NCI-H146 treated with DMSO at 0.1 percent for 48 hours (cell line): ENCODE measurements at regions not wholly inside any gene's neighbourhood (a gene's known extent, or its start where the extent isn't known, plus 50 kb on each side); places are given as distances from the start of the nearest gene placed in this dataset.

Source experiments
- DNase-seq: peaks from one replicate; lab custom pipeline; 2025; ENCODE audit not compliant: unreplicated experiment; lab: John Stamatoyannopoulos, UW

GRCh38 chr5:173689737-173690360 lies 73.4 kb upstream of the BOD1 start:
- no peak for DNase-seq

GRCh38 chr5:173691931-173692330 lies 75.5 kb upstream of the BOD1 start:
- no peak for DNase-seq

- no peak for DNase-seq
Observed at GRCh38 chr5:173693670-173694069, 77.2 kb upstream of the BOD1 start.

GRCh38 chr5:173696216-173696615 lies 79.8 kb upstream of the BOD1 start:
- DNase-seq: no peak

GRCh38 chr5:173697931-173698579 lies 81.6 kb upstream of the BOD1 start:
- DNase-seq: no peak

- no peak for DNase-seq
Observed at GRCh38 chr5:173699966-173700365, 83.5 kb upstream of the BOD1 start.

GRCh38 chr5:173703466-173703865 lies 87.0 kb upstream of the BOD1 start:
- DNase-seq: no peak

- DNase-seq: no peak
Observed at GRCh38 chr5:173704615-173705511, 88.4 kb upstream of the BOD1 start.

GRCh38 chr5:173705512-173706044 lies 89.1 kb upstream of the BOD1 start:
- DNase-seq: no peak

GRCh38 chr5:173706700-173707099 lies 90.2 kb upstream of the BOD1 start:
- no peak for DNase-seq

- no peak for DNase-seq
Observed at GRCh38 chr5:173707392-173707791, 90.9 kb upstream of the BOD1 start.

- no peak for DNase-seq
Observed at GRCh38 chr5:173709145-173709544, 92.7 kb upstream of the BOD1 start.

- DNase-seq: no peak
Observed at GRCh38 chr5:173709761-173710160, 93.3 kb upstream of the BOD1 start.

- DNase-seq: no peak
Observed at GRCh38 chr5:173710528-173710927, 94.1 kb upstream of the BOD1 start.

- no peak for DNase-seq
Observed at GRCh38 chr5:173711466-173711865, 95.0 kb upstream of the BOD1 start.

- no peak for DNase-seq
Observed at GRCh38 chr5:173712609-173713175, 96.2 kb upstream of the BOD1 start.

- no peak for DNase-seq
Observed at GRCh38 chr5:173714551-173715428, 98.3 kb upstream of the BOD1 start.

GRCh38 chr5:173715607-173716006 lies 99.2 kb upstream of the BOD1 start:
- DNase-seq: no peak

GRCh38 chr5:173716058-173716682 lies 99.7 kb upstream of the BOD1 start:
- DNase-seq: no peak

- peak; percentile 73 for DNase-seq
Observed at GRCh38 chr5:173717959-173718358, 101.5 kb upstream of the BOD1 start.
